ENCODE measurements at regions not wholly inside any gene's neighbourhood (a gene's known extent, or its start where the extent isn't known, plus 50 kb on each side); places are given as distances from the start of the nearest gene placed in this dataset.

- Histone ChIP-seq H3K9ac (ENCODE audit: insufficient read depth, low read length, poor library complexity, severe bottlenecking) (no peak overlapping the region), H3K4me2 (replicated peaks; ENCODE audit: extremely low read depth, low read length, poor library complexity, severe bottlenecking) (no peak overlapping the region), H3K27ac (ENCODE audit: low read depth in 1 of 2, low read length in 2 of 2) (no peak overlapping the region), H4K20me1 (ENCODE audit: insufficient read depth, low read length) (no peaks in the 10 kb centered on the region), H3K36me3 (replicated peaks in 1 of 2; ENCODE audit: control insufficient read depth in 1 of 2, insufficient read depth in 2 of 2, low read length in 2 of 2) (no peaks in the 10 kb centered on the region), H3K9me3 (replicated peaks in 1 of 2; ENCODE audit: control insufficient read depth in 1 of 2, insufficient read depth in 1 of 2, low read length in 2 of 2) (peaks cover 0 to 6% of the 10 kb centered on the region in 2 donors), H3K4me3 (replicated peaks in 1 of 3; ENCODE audit: low read depth in 2 of 3, low read length in 3 of 3) (no peak overlapping the region), H3K4me1 (ENCODE audit: control insufficient read depth in 1 of 2, insufficient read depth in 2 of 2, low read length in 2 of 2) (no peaks in the 10 kb centered on the region), H2AFZ (ENCODE audit: insufficient read depth, low read depth, low read length, poor library complexity, severe bottlenecking) (no peak overlapping the region), H3K27me3 (ENCODE audit: control insufficient read depth in 2 of 2, insufficient read depth in 2 of 2, low read length in 2 of 2) (no peaks in the 10 kb centered on the region), H3K79me2 (ENCODE audit: insufficient read depth, low read length) (no peaks in the 10 kb centered on the region)
- intact Hi-C loops (cut with micrococcal nuclease), result no loop called here
- no peak for TF ChIP-seq CTCF (IDR thresholded peaks at IDR 0.05)
- Mint-ChIP-seq H3K27me3 (ENCODE audit: low read depth in 3 of 3) (no peaks in the 10 kb centered on the region), H3K36me3 (no peaks in the 10 kb centered on the region), H3K4me1 (no peaks in the 10 kb centered on the region), H3K9me3 (peaks cover 3 to 14% (median 8%) of the 10 kb centered on the region in 7 donors), H3K27ac (no peak overlapping the region), H3K4me3 (no peak overlapping the region)
- WGBS (ENCODE audit: insufficient coverage), result no CpG with 5 or more reads among the region's 2 CpGs
- no peak for DNase-seq
Measured at GRCh38 chr5:18037718-18038117, 403.5 kb downstream of the TAF11L14 start.

GRCh38 chr5:18043344-18043743 is 409.1 kb downstream of the TAF11L14 start:
- no peaks in the 10 kb centered on the region for H3K36me3 ChIP-seq (replicated peaks in 1 of 2; ENCODE audit: control insufficient read depth in 1 of 2, insufficient read depth in 2 of 2, low read length in 2 of 2)
- H4K20me1 ChIP-seq (ENCODE audit: insufficient read depth, low read length), result no peaks in the 10 kb centered on the region
- H3K27me3 ChIP-seq (ENCODE audit: control insufficient read depth in 2 of 2, insufficient read depth in 2 of 2, low read length in 2 of 2), result no peaks in the 10 kb centered on the region
- H3K27ac ChIP-seq (ENCODE audit: low read depth in 1 of 2, low read length in 2 of 2), result no peak overlapping the region
- no peak for TF ChIP-seq CTCF (IDR thresholded peaks at IDR 0.05)
- no peak overlapping the region for H3K27ac Mint-ChIP-seq
- peaks cover 0 to 2% (median 0%) of the 10 kb centered on the region in 7 donors for H3K9me3 Mint-ChIP-seq
- H3K79me2 ChIP-seq (ENCODE audit: insufficient read depth, low read length), result no peaks in the 10 kb centered on the region
- intact Hi-C loops (cut with micrococcal nuclease), result no loop called here
- no peak for DNase-seq
- WGBS (ENCODE audit: insufficient coverage), result no CpG with 5 or more reads among the region's 1 CpG
- H2AFZ ChIP-seq (ENCODE audit: insufficient read depth, low read depth, low read length, poor library complexity, severe bottlenecking), result no peak overlapping the region
- H3K27me3 Mint-ChIP-seq (ENCODE audit: low read depth in 3 of 3), result peaks cover 0 to 2% (median 0%) of the 10 kb centered on the region in 3 donors
- H3K4me1 ChIP-seq (ENCODE audit: control insufficient read depth in 1 of 2, insufficient read depth in 2 of 2, low read length in 2 of 2), result no peaks in the 10 kb centered on the region
- H3K36me3 Mint-ChIP-seq, result no peaks in the 10 kb centered on the region
- no peak overlapping the region for H3K4me2 ChIP-seq (replicated peaks; ENCODE audit: extremely low read depth, low read length, poor library complexity, severe bottlenecking)
- no peak overlapping the region for H3K4me3 Mint-ChIP-seq
- H3K9me3 ChIP-seq (replicated peaks in 1 of 2; ENCODE audit: control insufficient read depth in 1 of 2, insufficient read depth in 1 of 2, low read length in 2 of 2), result no peaks in the 10 kb centered on the region
- H3K4me1 Mint-ChIP-seq, result no peaks in the 10 kb centered on the region
- no peak overlapping the region for H3K4me3 ChIP-seq (replicated peaks in 1 of 3; ENCODE audit: low read depth in 2 of 3, low read length in 3 of 3)
- H3K9ac ChIP-seq (ENCODE audit: insufficient read depth, low read length, poor library complexity, severe bottlenecking), result no peak overlapping the region

All from CD14-positive monocyte (primary cell).